GM18508 (cell line): ENCODE measurements at regions not wholly inside any gene's neighbourhood (a gene's known extent, or its start where the extent isn't known, plus 50 kb on each side); places are given as distances from the start of the nearest gene placed in this dataset.

Experiments
- ATAC-seq: cut with Tn5 transposase; IDR thresholded peaks from one replicate; pipeline ENCODE4 v1.9.1; 2021; ENCODE audit warnings: moderate number of reproducible peaks; ENCODE audit not compliant: insufficient read depth, unreplicated experiment

DNA sequence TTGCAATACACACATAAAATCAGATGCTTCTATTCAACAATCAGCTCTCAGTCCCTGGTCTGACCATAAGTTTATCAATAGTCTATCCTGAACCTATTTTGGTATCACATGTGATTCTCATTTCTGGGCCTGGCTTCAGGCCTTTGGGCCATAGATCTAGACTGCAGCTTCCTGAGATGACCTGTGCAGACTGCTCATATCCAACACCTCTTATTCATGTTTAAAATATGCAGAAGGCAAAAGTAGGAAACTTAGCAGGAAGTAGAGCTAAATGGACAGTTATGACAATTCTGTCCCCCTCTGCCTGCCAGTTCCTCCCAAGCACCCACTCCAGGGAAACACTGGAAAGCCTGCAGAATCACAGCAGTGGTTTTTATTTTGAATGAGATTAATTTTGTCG is 53.3 kb downstream of the C7orf25 start:
- no peak for ATAC-seq

DNA sequence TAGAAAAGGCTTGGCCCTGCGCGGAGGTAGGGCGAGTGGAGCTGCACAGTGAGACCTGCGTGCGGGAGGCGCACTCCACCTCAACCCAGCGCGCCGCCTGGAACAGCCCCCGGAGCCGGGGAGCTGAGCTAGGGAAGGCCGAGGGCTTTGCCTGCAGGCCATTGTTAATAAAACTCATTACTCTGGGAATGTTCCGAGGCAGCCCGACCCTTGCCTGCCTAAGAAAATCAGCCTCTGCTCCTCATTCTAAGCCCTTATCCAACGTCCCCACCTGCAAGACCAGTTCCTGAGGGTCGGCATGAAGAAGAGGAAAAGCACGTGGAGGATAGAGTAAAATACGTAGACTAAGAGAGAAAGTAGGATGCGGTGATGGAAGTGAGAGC is 55.3 kb downstream of the C7orf25 start:
- ATAC-seq: no peak

DNA sequence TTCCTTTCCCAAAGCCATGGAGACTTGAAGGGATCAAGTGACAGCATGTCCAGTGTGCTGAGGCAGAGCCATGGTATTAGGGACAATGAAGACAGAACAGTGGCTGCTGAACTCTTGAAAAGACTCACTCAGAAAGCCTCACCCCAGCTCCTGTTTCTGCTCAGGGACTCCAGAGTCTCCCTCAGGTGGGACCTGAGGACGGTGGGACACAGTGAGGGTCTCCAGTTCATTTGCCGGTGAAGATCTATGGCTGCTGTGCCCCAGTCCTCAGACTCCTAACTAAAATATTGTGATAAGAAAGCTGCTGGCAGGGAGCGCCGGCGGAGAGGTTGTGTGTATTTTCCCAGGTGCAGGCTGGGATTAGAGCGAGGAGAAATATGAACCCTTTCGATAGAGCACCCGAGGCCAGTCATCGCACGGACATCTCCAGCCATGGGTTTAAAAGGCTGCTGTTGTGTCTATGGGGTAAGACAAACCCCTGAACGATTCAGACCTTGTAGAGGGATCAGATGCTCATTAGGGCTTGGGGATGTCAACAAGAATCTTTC is 57.2 kb downstream of the C7orf25 start:
- ATAC-seq: no peak

DNA sequence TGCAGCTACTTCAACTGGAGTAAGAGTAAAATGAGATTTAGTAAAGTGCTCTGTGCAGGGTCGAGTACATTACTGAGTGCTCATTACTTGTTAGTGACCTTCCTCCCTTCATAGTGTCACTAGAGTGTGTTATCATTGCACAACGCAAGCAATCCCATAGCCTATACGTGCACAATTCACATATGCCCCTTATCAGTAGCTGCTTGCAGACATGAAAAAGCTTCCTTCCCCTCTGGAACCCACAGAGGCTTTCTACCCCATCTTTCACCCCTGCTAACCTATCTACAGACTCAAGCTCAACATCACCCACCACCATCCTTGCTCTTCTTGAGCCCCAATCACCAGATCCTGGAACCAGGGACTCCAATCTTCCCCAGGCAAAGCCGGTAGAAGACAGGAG is 59.3 kb downstream of the C7orf25 start:
- no peak for ATAC-seq

DNA sequence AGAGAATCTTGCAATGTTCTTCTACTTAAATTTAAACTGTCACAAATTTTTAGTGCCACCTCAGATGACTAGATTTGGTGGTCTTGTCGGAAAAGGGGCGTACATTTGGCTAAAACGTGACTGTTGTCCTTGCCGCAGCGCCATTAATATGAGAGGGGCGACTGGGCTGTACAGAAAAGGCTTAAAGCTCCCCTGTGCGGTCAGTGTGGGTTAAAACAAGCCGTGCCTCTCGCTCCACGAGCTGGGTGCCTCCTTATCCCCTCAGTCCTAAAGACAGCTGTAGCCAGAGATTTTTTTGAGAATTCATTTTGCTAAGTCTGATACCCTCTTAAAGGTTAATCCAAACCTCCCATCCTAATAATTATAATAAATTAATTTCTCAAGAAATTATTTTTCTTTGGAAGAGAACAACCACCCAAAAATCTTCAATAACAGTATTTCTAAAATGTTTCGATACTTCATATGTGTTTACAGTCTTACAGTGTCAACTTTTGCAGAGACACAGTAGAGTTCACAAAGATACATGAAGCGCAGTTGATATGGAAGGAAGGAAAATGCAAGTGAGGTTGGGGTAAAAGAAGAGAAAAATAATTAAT is 68.6 kb downstream of the C7orf25 start:
- no peak for ATAC-seq

DNA sequence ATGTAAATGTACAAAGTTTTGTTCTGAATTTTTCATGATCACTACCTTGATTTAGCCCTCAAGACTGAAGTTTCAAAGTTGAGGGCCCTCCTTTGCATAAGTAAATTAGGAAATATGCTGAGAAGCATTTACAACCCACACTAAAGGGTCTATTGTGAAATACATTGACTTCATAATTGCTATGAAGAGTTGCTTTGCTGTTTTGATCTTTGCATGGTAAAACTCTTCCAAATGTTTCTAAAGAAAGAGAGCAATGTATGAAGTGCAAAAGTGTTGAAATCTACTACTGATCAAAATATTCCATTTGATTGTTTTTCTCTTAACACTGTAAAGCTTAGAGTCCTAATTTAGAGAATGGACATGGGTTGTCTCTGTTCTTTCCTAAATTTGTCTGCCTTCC is 77.2 kb downstream of the C7orf25 start:
- no peak for ATAC-seq

DNA sequence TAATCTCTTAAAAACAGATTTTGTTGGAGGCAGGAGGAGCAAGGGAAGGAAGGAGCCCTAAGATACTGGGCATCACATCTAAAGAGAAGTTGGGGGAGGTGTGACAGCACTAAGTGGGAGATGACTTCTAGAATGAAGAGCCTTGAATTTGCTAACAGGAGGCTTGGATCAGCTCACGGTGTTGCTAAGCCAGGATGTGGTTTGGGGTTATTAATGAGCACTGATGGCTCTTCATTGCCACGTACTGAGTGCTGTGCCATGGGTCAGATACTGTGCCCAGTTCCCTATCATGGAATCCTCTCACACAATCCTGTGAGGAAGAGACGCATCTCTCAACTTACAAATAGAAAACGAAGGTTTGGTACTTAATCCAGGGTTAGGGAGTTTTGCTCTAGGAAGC is 78.5 kb downstream of the C7orf25 start:
- no peak for ATAC-seq

DNA sequence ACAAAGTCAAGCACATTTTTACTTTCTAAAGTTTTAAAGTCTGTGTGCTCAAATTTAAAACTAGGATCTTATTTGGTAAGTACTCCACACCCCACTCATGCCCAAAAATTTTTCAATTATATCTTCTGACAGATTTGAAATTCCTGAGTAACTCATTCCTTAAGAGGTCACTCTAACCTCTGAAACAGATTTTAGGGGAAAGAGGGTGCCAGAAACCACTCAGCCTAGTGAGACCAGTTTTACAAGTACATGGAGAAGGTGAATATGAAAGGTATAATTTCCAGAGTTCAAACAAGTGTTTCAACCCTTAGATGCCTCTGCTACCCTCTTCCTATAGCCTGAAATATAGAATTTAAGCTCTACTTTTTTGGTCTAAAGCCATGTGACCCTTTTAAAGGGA is 79.2 kb downstream of the C7orf25 start:
- ATAC-seq: no peak

DNA sequence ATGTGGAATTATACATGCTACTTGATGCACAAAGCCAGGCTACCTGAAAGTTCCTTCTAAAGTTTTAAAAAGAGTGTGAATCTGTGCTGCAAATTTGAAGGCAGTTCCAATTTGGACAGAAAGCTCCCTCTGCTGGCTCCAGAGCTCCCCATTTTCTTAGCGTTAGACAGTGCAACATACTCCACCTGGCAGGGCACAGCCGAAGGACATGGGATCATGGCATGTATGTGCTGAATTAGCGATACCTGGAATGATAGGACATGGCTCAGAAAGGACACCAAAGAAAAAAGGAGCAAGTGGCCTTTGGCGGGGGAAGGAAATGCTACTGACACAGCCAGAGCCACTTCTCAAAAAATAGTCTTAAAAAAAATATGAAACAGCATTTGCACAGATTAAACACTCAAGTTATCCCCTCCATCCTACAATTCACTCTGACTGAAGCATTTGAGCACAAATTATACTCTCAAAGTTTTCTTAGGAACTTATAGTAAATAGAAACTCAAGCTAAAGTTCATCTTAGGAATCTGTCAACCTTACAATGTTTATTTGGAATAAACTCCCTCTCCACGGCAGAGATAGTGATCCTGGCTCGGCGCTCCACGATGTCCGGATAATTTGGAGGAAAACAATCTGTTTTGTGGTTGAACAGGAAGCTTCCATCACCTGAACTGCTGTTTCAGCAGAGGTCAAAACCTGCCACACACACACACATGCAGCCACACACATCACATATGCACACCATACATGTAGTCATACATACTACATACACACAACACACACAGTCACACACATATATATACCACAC is 80.0 kb downstream of the C7orf25 start:
- ATAC-seq: no peak

DNA sequence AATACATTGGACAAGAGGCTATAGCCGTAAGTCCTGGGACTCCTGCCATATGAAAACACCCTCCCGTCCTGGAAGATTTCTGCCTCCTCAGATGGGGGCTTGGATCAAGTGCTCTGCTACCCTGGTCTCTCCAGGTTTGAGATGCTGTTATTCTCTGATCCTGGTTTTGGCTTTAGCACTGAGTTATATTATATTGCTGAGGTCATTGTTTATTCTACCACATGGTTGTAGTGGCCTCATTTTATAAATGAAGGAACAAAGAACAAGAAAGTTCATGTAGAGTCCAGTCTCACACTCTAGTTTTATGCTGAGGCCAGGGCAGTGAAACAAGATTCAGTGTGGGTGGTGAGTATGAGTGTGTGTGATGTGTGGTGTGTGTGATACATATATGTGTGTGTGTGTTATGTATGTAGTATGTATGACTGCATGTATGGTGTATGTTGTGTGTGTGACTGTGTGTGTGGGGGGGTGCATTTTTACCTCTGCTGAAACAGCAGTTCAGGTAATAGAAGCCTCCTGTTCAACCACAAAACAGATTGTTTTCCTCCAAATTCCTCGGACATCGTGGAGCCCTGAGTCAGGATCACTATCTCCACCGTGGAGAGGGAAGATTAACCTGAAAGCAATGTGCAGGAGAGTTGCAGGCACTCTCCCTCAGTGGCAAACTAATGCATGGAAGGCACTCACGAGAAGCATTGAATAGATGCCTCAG is 80.7 kb downstream of the C7orf25 start:
- ATAC-seq: no peak

DNA sequence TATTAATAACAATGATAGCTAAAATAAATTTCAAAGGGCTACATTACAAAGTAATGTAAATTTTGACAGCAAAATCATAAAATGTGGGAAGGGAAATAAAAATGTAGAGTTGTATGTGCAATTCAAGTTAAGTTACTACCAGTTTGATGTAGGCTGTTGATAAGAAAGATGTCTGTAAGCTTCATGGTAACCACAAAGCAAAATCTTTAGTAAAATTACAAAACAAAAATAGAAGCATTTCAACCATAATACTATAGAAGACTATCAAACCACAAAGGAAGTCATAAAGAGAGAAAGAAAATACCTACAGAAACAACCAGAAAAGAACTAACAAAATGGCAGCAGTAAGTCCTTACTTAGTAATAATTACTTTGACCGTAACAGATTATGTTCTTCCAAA is 99.1 kb downstream of the C7orf25 start:
- no peak for ATAC-seq

DNA sequence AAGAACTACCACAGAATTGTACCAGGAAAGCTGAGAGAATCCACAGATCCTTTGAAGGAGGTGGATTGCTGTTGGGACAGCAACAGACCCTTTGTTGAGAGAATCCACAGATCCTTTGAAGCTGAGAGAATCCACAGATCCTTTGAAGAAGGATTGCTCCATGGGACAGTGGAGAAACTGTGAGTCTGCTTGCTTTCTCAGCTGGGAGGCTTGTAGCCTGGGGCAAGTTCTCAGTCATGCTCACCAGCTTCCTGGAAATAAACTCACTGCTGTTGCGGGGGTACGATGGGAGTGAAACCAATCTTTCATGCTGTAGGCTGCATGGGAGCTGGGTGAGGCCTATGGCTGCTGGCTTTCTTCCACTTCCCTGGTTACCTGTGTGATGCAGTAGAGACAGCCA is 106.3 kb downstream of the C7orf25 start:
- no peak for ATAC-seq

DNA sequence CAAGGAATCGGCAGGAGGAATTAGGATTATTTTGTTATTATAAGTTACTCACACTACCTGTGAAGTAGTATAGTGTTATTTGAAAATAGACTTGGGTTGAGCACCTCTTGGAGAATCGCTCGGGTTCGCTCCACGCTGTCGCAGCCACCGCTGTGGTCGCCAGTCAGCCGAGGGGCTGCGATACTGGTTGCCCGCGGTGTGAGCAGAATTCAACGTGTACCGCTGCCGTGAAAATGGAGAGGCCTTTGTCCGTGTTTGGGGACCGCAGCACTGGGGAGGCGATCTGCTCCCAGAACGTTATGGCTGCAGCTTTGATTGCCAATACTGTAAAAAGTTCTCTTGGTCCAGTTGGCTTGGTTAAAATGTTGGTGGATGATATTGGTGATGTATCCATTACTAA is 117.2 kb downstream of the C7orf25 start:
- ATAC-seq: no peak

DNA sequence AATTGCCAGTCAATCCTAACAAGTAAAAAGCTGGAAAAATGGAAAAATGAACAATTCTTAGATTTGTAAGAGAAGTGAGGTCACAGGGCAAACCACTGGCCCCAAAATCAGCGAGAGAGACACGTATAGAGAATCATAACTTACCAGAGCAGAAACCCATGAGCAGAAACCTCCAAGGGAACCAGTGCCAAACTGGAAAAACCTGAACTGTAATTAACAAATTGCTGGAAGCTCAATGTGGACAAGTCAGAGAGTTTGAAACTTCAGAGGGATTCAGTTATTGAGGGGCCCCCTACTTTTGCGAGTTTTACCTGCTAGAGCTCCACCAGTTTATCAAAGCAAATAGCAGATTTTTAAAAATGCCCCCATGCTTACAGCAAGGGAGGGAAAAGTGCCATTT is 119.0 kb downstream of the C7orf25 start:
- no peak for ATAC-seq

DNA sequence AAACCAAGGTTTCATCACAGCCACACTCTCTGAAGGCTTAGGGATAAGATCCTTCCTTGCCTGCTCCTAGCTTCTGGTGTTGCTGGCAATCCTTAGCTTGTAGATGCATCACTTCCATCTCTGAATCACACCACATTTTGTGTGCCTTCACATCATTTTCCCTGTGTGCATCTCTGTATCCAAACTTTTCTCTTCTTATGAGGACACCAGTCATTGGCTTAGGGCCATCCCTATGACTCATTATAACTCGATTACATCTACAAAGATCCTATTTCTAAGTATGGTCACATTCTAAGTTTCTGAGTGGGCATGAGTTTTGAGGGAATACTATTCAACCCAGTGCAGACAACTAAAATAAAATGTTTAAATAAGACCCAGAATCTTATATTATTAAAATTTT is 121.7 kb downstream of the C7orf25 start:
- no peak for ATAC-seq

DNA sequence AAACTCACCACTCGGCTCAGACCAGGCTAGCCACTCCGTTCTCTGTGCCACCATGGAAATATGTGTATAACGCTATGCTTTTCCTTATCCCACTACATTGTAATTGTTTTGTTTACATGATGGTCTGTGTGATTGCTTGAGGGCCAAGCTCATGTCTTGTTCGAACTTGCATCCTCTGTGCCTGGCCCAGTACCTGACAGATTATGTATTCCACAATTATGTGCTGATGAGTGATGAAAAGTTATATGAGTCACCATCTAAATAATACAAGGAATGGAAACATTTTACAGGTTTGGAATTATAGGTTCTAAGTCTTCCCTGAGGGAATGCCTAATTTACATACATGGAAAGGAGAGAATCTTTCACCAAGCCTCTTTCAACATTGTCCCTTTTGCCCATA is 137.4 kb downstream of the C7orf25 start:
- ATAC-seq: no peak

DNA sequence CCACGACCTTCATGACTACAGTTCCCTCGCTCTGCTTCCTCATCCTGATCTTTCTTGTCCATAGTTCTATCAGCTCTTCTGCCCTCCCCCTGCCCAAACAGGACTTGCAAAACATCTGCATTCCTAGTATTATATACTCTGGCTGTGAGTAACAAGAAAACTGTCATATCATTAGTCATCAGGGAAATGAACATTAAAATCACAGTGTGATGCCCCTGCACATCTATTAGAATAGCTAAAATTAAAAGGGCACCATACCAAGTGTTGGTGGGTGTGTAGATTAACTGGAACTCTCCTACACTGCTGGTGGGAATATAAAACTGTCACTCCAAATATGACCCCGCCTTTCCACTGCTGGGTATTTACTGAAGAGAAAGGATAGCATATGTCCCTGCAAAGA is 141.8 kb downstream of the C7orf25 start:
- no peak for ATAC-seq

DNA sequence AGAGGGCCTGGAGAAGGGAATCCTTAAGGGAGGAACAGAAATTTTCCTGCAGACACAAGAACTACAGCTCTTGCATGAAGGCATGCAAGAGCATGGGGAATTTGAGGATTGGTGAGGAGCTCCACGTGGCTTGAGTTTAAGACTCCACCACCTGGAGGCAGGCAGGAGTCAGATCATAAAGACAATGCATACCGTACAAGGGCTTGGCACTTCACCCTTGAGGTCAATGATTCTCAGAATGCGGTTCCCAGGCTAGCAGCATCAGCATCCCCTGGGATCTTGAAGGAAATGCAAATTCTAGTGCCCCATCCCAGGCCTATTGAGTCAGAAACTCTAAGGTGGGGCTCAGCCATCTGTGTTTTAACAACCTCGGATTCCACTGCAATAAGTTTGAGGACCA is 143.8 kb downstream of the C7orf25 start:
- ATAC-seq: no peak

DNA sequence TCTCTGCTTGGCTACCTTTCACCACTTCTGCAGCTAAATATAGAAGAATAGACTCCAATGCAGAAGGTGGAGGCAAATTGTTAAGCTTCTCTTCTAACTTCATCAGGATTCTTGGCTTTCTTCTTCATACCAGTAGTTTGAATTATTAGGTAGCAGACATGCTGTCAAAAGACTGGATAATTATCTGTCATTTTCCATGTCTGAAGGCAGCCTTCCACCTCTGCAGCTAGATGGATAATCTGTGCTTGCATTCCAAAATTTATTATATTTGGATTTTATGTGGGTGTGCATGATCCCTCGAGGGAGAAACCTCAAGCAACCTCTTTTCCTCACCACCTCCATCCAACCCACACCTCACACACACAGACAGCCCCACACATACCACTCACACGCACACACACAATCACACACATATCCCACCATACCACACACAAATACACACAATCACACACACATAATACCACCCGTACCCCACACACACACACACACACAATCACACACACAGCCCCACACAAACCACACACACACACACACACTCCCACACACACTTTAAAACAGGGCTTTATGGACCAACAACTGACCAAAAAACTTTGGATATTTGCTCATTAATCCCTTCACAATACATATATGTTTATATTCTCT is 145.0 kb downstream of the C7orf25 start:
- ATAC-seq: no peak

DNA sequence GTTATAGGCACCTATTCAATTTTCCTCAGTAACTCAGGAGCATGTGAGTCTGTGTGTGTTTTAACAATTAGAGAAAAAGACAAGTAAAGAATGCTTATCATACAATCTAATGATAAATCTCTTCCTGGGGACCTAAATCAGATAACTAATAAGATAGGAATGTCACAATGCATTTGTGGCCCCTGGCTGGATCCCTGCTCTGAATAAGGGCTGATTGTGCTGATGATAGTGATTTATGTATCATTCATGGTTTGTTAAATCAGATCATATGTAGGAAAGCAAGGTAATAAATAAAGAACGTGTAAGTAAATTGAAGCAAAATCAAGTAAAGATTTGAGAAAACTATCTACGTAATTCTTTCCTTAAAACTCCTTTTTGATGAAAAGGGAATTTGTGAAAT is 145.9 kb downstream of the C7orf25 start:
- no peak for ATAC-seq

DNA sequence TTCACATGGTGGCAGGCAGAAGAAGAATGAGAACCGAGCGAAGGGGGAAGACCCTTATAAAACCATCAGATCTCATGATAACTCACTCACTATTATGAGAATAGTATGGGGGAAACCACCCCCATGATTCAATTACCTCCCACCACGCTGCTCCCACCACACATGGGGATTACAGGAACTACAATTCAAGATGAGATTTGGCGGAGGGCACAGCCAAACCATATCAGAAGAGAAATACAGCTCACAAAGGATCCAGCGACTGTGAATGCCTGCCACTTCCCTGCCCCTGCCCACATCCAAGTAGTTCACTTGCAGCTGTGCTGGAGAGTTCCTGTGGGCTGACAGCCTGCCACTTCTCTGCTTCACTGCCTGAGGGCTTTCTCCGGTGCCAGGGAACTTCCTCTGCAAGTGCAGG is 148.7 kb downstream of the C7orf25 start:
- no peak for ATAC-seq
